MCF 10A (cell line): ENCODE measurements at regions not wholly inside any gene's neighbourhood (a gene's known extent, or its start where the extent isn't known, plus 50 kb on each side); places are given as distances from the start of the nearest gene placed in this dataset.

Experiments
- BruUV-seq: library from RNA; stranded (reverse); fragments of 400-500 nt; replicated peaks from 2 replicates; lab custom pipeline; 2021; lab: Mats Ljungman, UMichigan
- CTCF ChIA-PET: fragments of 300-600 bp; sonication (Branson Sonifier 250); formaldehyde crosslinking; extraction: SDS; loops from one replicate; lab custom pipeline; 2021; ENCODE audit warnings: antibody characterized with exemption, inconsistent platforms; lab: Yijun Ruan, JAX
- POLR2A ChIA-PET: fragments of 300-600, 350-650 bp; sonication (Branson Sonifier 250); formaldehyde crosslinking; extraction: SDS; loops from one replicate; lab custom pipeline; 2020; ENCODE audit warnings: antibody characterized with exemption, inconsistent platforms; lab: Yijun Ruan, JAX
- DNase-seq: peaks from one replicate; pipeline ENCODE4 v3.0.0-alpha.2; 2018; ENCODE audit not compliant: unreplicated experiment
- H3K27ac Mint-ChIP-seq: one replicate; pipeline ENCODE4 v1.8.0; 2022; ENCODE audit warnings: mild to moderate bottlenecking, low read depth, mixed read lengths; ENCODE audit not compliant: unreplicated experiment
- H3K27me3 Mint-ChIP-seq: one replicate; pipeline ENCODE4 v1.8.0; 2022; ENCODE audit warnings: mixed read lengths; ENCODE audit not compliant: insufficient read depth, unreplicated experiment
- H3K36me3 Mint-ChIP-seq: one replicate; pipeline ENCODE4 v1.8.0; 2022; ENCODE audit warnings: mild to moderate bottlenecking, moderate library complexity, mixed read lengths; ENCODE audit not compliant: insufficient read depth, unreplicated experiment
- H3K4me1 Mint-ChIP-seq: one replicate; pipeline ENCODE4 v1.8.0; 2022; ENCODE audit warnings: mixed read lengths; ENCODE audit not compliant: insufficient read depth, unreplicated experiment
- H3K4me3 Mint-ChIP-seq: one replicate; pipeline ENCODE4 v1.8.0; 2022; ENCODE audit warnings: mild to moderate bottlenecking, moderate library complexity, mixed read lengths; ENCODE audit not compliant: unreplicated experiment
- H3K9me3 Mint-ChIP-seq: one replicate; pipeline ENCODE4 v1.8.0; 2022; ENCODE audit warnings: mixed read lengths; ENCODE audit not compliant: unreplicated experiment
- intact Hi-C: fragments of 100-400 bp; cut with micrococcal nuclease; formaldehyde crosslinking; loops from 2 replicates; pipeline ENCODE4 v1.14.1; 2022
- TF ChIP-seq, protein P1 (sequence below): fragments of 200-600 bp; IDR thresholded peaks from one replicate; pipeline ENCODE4 v1.8.0; 2022; ENCODE audit warnings: antibody characterized with exemption, mild to moderate bottlenecking; ENCODE audit not compliant: unreplicated experiment

DNA sequence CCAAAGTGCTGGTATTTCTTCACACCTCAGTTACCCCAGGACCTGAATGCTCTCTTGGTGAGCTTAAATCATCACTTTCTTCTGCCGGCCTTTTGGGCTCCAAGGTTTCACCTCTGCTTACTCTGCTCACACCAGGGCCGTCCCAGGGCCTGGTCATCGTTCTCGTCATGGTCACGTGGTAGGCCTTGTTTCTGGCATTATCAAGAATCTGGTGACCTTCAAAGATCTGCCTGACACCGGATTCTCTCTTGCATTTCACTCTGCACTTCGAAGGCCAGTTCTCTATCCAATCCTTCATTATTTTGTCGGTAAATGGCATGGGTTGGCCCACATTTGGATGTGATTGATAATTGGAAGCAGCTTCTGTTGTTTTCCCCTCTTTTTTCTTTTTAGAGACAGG, 80.5 kb downstream of the HRH4 start:
- no TSS peak for BruUV-seq
- no peaks in the 10 kb centered on the region for H3K9me3 Mint-ChIP-seq
- no peak overlapping the region for H3K4me3 Mint-ChIP-seq
- TF ChIP-seq, protein P1, sequence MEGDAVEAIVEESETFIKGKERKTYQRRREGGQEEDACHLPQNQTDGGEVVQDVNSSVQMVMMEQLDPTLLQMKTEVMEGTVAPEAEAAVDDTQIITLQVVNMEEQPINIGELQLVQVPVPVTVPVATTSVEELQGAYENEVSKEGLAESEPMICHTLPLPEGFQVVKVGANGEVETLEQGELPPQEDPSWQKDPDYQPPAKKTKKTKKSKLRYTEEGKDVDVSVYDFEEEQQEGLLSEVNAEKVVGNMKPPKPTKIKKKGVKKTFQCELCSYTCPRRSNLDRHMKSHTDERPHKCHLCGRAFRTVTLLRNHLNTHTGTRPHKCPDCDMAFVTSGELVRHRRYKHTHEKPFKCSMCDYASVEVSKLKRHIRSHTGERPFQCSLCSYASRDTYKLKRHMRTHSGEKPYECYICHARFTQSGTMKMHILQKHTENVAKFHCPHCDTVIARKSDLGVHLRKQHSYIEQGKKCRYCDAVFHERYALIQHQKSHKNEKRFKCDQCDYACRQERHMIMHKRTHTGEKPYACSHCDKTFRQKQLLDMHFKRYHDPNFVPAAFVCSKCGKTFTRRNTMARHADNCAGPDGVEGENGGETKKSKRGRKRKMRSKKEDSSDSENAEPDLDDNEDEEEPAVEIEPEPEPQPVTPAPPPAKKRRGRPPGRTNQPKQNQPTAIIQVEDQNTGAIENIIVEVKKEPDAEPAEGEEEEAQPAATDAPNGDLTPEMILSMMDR: no peak
- H3K27ac Mint-ChIP-seq: no peak overlapping the region
- DNase-seq: no peak
- CTCF ChIA-PET: interaction anchor here (0.9 to 2.8 kb wide), 2 partner anchors 52 to 186 kb away, joined by 3 to 18 read pairs; no protein-coding TSS in a partner anchor
- H3K4me1 Mint-ChIP-seq: peaks cover 5% of the 10 kb centered on the region
- POLR2A ChIA-PET: no interaction called here
- peaks cover 29% of the 10 kb centered on the region for H3K27me3 Mint-ChIP-seq
- intact Hi-C loops: loop anchor here (5.0 kb wide), 2 partner anchors 61 to 131 kb away; no protein-coding TSS in a partner anchor
- no peaks in the 10 kb centered on the region for H3K36me3 Mint-ChIP-seq

DNA sequence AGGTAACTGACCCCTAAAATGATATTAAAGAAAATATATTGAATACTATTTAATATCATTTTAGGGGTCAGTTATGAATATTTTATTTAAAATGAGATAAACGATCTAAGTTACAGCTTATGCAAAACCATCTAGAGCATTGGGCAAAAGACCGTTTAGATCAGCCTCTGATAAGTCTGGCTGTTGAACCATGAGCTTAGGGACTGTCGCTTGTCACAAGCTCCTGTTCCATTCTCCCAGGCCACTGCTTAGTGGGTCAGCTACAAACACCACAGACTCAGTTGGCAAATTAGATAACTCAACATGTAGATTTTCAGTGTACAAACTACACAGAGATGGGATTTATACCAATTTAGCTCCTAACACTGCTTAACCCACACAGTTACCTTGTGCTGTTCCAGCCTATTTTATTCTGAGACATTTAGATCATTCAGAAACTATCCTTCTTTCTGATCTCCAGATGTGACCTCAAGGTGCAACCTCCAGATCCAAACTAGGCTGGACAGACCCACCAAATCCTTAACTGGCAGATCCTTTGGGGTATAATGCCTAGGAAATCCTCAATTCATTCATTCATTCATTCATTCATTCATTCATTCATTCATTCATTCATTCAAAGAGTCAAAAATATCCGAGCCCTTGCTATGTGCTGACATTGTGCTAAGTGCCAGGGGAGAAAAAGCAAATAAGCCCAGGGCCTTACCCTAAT, 82.8 kb downstream of the HRH4 start:
- TF ChIP-seq, protein P1: no peak
- intact Hi-C loops: loop anchor here (5.0 kb wide), 2 partner anchors 59 to 129 kb away; no protein-coding TSS in a partner anchor
- no TSS peak for BruUV-seq
- Mint-ChIP-seq H3K36me3 (no peaks in the 10 kb centered on the region), H3K4me1 (no peaks in the 10 kb centered on the region), H3K4me3 (no peak overlapping the region), H3K9me3 (no peaks in the 10 kb centered on the region), H3K27ac (no peak overlapping the region), H3K27me3 (peaks cover 5% of the 10 kb centered on the region)
- POLR2A ChIA-PET: no interaction called here
- CTCF ChIA-PET: interaction anchor here (0.6 to 6.8 kb wide), 62 partner anchors 10 to 1617 kb away, joined by 3 to 215 read pairs (median 4); no protein-coding TSS in a partner anchor
- no peak for DNase-seq

- TF ChIP-seq, protein P1: peak; percentile 46
- Mint-ChIP-seq H3K4me1 (no peaks in the 10 kb centered on the region), H3K27me3 (no peaks in the 10 kb centered on the region), H3K4me3 (no peak overlapping the region), H3K27ac (no peak overlapping the region), H3K36me3 (no peaks in the 10 kb centered on the region), H3K9me3 (no peaks in the 10 kb centered on the region)
- DNase-seq: peak; percentile 61
- CTCF ChIA-PET: interaction anchor here (0.6 to 6.8 kb wide), 67 partner anchors 9 to 1997 kb away, joined by 3 to 215 read pairs (median 4); no protein-coding TSS in a partner anchor
- BruUV-seq: no TSS peak
- POLR2A ChIA-PET: interaction anchor here (1.0 kb wide), 1 partner anchor 183 kb away, joined by 3 read pairs; no protein-coding TSS in a partner anchor
- intact Hi-C loops: loop anchor here (1.0 to 5.0 kb wide), 4 partner anchors 58 to 1288 kb away; no protein-coding TSS in a partner anchor
Measured at GRCh38 chr18:24543795-24544498, 83.5 kb downstream of the HRH4 start.

DNA sequence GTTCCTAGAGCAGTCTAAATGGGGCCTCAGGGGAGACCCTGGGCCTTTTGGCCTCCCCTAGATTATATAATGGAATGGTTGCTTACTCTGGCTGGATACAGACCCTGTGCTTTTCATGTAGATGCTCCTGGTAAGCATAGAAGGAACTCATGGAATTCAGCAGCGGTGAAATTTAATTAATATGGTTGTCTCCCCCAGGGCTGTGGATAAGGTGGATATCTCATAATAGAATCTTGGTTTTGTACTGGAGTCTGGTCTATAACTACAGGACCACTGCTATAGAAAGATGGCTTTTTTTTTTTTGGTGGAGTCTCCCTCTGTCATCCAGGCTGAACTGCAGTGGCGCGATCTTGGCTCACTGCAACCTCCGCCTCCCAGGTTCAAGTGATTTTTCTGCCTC, 84.5 kb downstream of the HRH4 start:
- intact Hi-C loops: loop anchor here (1.0 to 5.0 kb wide), 4 partner anchors 57 to 1287 kb away; no protein-coding TSS in a partner anchor
- TF ChIP-seq, protein P1: no peak
- H3K9me3 Mint-ChIP-seq: no peaks in the 10 kb centered on the region
- no peak for DNase-seq
- no peaks in the 10 kb centered on the region for H3K36me3 Mint-ChIP-seq
- H3K4me3 Mint-ChIP-seq: no peak overlapping the region
- no peaks in the 10 kb centered on the region for H3K27me3 Mint-ChIP-seq
- no peaks in the 10 kb centered on the region for H3K4me1 Mint-ChIP-seq
- no peak overlapping the region for H3K27ac Mint-ChIP-seq
- POLR2A ChIA-PET: no interaction called here
- no TSS peak for BruUV-seq
- CTCF ChIA-PET: interaction anchor here (0.6 to 6.8 kb wide), 14 partner anchors 14 to 512 kb away, joined by 3 to 215 read pairs (median 8); no protein-coding TSS in a partner anchor
